ENCODE measurements at regions not wholly inside any gene's neighbourhood (a gene's known extent, or its start where the extent isn't known, plus 50 kb on each side); places are given as distances from the start of the nearest gene placed in this dataset.
"Not testable (repeated sequence)": the region's sequence is repeated elsewhere in the genome, so short reads cannot be mapped to it uniquely, and the experiment has no call there.

DNA sequence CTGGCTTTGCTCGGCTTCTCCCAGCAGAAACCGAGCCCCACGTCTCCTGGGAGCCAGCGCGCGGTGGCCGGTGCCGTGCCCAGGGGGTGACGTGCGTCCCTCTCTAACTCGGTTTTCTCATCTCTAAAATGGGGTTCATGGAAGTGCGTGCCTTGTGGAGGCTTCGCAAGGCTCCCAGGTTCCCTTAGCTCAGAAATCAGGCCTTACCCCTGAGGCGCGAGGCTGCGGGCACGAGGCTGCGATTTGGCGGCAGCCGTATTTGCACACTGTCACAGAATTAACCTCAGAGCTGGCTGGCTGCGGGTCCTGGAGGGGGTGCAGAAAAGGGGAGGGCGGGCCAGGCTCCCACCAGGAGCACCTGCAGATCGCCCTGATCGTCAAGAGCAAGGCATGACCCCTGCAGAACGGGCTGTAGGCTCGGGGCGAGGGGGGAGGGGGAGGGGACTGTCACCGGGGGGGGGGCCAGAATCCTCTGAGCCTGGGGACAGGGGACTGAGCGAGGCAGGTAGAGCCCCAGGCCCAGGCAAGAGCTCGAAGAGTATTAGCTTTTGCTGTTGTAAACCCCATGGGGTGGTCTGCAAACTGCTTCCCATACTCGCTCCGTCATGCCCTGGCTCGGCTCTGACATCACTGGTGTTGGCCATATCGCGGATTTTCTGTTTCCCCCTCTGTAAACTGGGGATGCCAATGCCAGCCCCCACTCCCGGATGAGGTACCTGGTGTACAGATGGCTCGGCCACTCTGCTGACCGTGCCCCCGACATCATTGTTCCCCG is 62.2 kb downstream of the CCNE1 start:
- DNase-seq (ENCODE audit: low read depth in 4 of 4, low spot score in 2 of 4), result no peak

GRCh38 chr19:29875931-29876330 is 64.1 kb downstream of the CCNE1 start:
- no peak for DNase-seq (ENCODE audit: low read depth in 4 of 4, low spot score in 2 of 4)

GRCh38 chr19:29876414-29876813 is 64.6 kb downstream of the CCNE1 start:
- no peak for DNase-seq (ENCODE audit: low read depth in 4 of 4, low spot score in 2 of 4)

GRCh38 chr19:29876908-29877307 is 65.1 kb downstream of the CCNE1 start:
- not testable (repeated sequence) for DNase-seq (ENCODE audit: low read depth in 4 of 4, low spot score in 2 of 4)

DNA sequence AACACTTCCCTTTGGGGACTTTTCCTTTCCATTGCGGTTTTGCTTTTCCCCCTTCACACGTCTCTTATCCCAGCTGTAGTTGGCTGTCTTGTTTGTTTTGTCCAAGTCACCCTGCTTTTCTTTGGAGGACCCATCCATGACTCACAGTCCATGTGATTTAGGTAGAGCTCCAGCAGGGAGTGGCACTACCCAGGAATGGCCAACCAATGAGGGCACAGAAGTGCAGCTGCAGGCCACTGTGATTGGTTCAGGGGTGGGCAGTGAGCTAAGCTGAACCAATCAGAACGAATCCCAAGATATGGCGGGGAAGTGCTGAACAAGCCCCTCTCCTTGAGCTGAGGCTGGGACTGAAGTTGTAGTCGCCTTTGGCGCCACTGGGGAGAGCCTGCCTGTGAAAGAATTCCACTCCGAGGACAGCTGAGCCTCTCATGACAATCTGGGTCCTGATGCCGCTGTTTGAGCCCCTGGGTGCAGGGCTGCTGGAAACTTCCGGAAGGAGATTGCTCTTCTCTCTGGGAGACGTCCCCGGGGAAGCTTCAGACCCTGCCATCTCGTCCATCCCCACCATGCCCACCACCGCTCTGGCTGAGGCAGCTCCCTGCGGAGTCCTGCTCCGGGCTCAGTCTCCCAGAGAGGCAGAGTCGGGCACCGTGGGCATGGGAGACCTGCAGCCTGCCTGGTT is 62.9 kb upstream of the URI1 start:
- DNase-seq (ENCODE audit: low read depth in 4 of 4, low spot score in 2 of 4), result no peak

GRCh38 chr19:29879655-29879974 is 62.4 kb upstream of the URI1 start:
- no peak for DNase-seq (ENCODE audit: low read depth in 4 of 4, low spot score in 2 of 4)

DNA sequence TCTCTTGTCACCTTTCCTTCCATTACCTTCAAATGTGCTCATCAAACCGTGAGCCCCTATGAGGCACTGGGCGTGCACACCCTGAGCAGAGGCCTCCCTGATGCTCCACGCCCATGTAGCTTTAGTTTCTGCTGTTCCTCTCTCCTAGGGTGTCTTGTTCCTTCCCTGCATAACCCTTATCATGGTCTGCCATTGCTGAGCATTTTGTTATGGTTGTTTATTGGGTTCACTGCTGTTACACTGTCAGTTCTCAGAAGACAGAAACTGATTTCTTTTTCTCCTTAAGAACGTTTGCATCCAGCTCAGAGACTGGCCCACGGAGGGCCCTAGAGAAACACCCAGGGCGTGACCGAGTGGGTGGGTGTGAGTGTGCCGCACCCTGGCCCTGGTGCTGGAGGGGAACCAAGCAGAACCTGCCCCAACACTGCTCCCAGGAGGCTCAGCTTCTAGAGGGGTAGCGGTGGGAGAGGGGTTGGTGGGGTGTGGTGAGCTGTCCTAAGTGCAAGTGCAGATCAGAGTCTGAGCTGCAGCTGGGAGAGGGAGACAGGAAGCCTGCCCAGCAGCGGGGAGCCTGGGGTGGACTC is 61.4 kb upstream of the URI1 start:
- no peak for DNase-seq (ENCODE audit: low read depth in 4 of 4, low spot score in 2 of 4)

GRCh38 chr19:29881386-29881785 is 60.7 kb upstream of the URI1 start:
- DNase-seq (ENCODE audit: low read depth in 4 of 4, low spot score in 2 of 4), result no peak

DNA sequence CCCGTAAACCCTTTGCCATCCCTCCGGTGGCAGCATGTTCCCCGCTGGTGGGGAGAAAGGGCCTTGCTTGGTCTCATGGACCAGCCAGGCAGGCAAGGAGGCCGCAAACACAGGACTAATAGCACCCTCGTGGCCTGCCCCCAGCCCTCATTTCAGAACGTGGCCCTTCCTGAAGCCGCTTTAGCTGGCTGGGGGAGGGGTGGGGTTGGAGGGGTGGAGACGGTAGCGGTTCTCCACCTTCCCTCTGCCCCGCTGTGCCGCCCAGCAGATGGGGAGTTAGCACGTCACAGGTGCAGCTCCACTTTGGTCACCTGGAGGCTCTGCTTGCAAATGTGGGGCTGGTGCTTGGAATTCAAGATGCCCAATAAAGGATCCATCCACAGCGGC is 59.3 kb upstream of the URI1 start:
- DNase-seq (ENCODE audit: low read depth in 4 of 4, low spot score in 2 of 4), result no peak

GRCh38 chr19:29884044-29884443 is 58.0 kb upstream of the URI1 start:
- DNase-seq (ENCODE audit: low read depth in 4 of 4, low spot score in 2 of 4), result no peak

DNA sequence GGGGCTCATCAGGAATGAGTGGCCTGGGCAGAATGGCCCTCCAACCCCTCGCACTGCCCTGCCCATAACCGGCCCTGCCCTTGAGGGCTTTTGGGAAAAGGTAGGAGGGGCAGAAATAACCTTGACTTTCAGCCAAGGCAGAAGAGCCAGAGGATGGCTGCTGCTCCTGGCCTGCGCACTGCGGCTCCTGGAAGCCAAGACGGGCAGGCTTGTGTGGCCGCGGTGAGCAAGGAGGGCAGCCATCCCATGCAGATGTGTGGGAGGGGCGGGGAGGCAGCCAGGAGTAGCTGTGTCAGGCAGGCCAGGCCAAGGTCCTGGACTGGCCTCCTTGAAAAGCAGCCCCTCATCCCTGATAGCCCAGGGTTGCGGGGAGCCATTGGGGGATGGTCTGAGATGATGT is 57.6 kb upstream of the URI1 start:
- DNase-seq (ENCODE audit: low read depth in 4 of 4, low spot score in 2 of 4), result no peak

- DNase-seq (ENCODE audit: low read depth in 4 of 4, low spot score in 2 of 4), result not testable (repeated sequence)
Measured at GRCh38 chr19:29886106-29886505, 55.9 kb upstream of the URI1 start.

DNA sequence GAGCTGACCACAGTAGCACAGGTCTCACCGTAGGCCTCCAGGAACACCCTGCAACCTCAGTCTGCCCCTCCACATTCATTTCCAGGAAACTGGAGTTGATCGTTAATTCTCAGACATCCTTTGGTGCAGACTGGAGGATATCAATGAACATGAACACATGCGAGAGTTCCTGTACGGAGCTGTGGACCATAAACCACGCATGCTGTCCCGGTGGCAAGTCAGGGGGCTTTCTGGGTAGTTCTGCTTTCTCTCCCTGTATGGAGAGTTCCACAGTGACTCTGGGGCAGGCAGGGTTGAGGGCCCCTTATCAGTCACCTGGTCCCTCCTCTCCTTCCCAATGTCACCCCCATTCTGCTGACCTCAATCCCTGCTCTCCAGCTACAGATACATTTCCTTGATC is 55.5 kb upstream of the URI1 start:
- DNase-seq (ENCODE audit: low read depth in 4 of 4, low spot score in 2 of 4), result no peak

DNA sequence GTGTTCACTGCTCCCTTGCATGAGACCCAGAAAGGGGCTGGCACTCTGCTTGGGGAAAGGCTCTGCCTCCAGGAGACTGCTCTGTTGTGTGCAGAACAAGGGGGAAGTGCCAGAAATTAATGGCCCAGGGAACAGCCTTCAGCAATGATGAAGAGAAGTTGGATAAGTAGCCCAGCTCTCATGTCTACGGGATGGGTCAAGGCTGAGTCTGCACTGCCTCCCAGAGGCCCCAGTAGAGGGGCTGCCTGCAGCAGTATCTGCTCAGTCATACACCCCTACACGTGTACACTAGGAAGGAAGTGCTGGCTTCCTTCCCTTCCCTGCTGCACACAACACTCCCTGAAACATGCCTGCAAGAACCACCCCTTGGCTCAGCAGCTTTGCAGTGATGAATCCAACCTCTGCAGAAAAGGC is 54.6 kb upstream of the URI1 start:
- peak in 3 of 4 donors; percentile 50 to 56 (median 51) for DNase-seq (ENCODE audit: low read depth in 4 of 4, low spot score in 2 of 4)

- not testable (repeated sequence) for DNase-seq (ENCODE audit: low read depth in 4 of 4, low spot score in 2 of 4)
Measured at GRCh38 chr19:29888047-29888446, 54.0 kb upstream of the URI1 start.

DNA sequence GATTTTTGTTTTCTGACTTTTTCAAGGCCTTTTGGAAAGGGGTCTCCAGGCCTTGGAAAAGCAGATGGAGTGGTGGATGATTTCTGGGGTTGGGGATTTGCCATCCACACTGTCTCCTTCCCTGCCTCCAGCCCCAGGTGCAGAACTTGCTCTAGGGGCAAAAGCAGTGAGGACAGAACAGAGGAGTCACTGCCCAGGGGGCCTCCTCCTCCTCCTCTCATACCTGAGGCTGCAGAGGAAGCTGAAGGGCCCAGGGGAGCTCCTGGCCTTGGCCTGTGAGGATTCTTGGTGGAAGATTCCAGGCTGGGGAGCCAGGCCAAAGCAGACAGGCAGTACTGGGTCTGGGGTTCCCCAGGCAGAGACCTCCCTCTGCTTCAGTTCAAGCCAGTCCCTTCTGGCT is 52.3 kb upstream of the URI1 start:
- no peak for DNase-seq (ENCODE audit: low read depth in 4 of 4, low spot score in 2 of 4)

DNA sequence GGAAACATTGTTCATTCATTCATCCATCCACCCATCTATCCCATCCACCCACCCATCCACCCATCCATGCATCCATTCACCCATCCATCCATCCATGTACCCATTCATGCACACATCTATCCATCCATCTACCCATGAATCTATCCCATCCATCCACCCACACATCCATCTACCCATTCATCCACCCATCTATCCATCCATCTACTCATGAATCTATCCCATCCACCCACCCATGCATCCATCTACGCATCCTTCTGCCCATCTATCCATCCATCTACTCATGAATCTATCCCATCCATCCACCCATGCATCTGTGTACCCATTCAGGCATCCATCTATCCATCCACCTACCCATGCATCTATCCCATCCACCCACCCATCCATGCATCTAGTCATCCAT is 51.6 kb upstream of the URI1 start:
- DNase-seq (ENCODE audit: low read depth in 4 of 4, low spot score in 2 of 4), result no peak

Measured in left renal cortex interstitium (tissue), 4 donors.